HG02759 (cell line): ENCODE measurements at regions not wholly inside any gene's neighbourhood (a gene's known extent, or its start where the extent isn't known, plus 50 kb on each side); places are given as distances from the start of the nearest gene placed in this dataset.
"Not testable (repeated sequence)": the region's sequence is repeated elsewhere in the genome, so short reads cannot be mapped to it uniquely, and the experiment has no call there.

Experiments used
- ATAC-seq: cut with Tn5 transposase; IDR thresholded peaks from one replicate; pipeline ENCODE4 v1.9.1; 2021; ENCODE audit warnings: mild to moderate bottlenecking, moderate library complexity; ENCODE audit not compliant: unreplicated experiment

DNA sequence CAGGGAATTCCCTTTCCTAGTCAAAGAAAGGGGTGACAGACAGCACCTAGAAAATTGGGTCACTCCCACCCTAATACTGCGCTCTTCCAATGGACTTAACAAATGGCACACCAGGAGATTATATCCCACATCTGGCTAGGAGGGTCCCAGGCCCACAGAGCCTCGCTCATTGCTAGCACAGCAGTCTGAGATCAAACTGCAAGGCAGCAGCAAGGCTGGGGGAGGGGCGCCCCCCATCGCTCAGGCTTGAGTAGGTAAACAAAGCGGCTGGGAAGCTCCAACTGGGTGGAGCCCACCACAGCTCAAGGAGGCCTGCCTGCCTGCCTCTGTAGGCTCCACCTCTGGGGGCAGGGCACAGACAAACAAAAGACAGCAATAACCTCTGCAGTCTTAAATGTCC lies 1043.9 kb upstream of the GRIA3 start:
- ATAC-seq: not testable (repeated sequence)

DNA sequence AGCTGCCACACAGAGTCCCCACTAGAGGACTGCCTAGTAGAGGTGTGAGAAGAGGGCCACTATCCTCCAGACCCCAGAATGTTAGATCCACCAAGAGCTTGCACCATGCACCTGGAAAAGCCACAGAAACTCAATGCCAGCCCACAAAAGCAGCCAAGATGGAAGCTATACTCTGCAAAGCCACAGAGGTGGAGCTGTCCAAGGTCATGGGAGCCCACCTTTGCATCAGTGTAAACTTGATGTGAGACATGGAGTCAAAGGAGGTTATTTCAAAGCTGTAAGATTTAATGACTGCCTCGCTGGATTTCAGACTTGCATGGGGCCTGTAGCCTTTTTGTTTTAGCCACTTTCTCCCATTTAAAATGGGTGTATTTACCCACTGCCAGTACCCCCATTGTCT lies 1030.1 kb upstream of the GRIA3 start:
- ATAC-seq: no peak

DNA sequence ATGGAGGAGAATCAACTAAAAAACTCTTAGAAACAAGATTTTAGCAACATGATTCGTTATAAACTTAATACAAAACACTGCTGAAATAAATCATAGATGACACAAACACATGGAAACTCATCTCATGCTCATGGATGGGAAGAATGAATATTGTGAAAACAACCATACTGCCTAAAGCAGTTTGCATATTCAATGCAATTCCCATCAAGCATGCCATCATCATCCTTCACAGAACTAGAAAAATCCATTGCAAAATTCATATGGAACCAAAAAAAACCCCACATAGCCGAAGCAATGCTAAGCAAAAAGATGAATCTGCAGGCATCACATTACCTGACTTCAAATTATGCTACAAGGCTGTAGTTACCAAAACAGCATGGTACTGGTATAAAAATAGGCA lies 1015.8 kb upstream of the GRIA3 start:
- no peak for ATAC-seq

DNA sequence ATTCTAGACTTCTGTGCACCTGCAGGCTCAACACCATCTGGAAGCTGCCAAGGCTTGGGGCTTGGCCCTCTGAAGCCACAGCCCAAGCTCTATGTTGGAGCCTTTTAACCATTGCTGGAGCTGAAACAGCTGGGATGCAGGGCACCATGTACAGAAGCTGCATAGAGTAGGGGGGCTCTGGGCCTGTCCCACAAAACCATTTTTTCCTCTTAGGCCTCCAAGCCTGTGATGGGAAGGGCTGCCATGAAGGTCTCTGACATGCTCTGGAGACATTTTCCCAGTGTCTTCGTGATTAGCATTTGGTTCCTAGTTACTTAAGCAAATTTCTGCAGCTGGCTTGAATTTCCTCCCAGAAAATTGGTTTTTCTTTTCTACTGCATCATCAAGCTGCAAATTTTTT lies 999.3 kb upstream of the GRIA3 start:
- no peak for ATAC-seq

DNA sequence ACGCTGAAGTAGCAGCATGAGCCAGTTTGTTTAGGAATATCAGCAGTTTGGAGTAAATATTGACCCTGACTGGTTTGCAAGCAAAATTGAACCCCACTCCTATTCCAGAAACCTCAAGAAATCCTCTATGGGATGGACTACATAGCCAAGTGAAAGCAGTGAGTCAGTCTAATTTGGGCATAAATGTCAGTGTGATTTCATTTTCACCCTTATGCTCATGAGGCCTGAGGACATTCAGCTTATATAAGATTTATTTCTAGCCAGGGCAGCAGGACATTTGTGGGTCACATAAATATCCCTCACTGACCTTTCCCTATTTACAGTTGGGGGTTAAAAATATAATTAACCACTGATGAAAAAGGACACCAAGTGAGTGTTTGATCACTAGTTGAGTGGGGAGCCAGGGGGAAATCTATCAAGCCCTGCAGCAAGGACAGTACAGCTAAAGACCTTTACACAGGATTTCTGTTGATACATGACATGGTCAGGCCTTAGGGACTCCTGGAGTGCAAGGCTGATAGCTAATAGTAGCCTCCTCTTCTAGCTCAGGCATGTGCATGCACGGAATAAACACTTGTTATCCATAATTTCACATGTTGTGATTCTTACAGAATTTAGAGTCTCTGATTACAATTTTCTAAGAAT lies 996.9 kb upstream of the GRIA3 start:
- ATAC-seq: no peak

DNA sequence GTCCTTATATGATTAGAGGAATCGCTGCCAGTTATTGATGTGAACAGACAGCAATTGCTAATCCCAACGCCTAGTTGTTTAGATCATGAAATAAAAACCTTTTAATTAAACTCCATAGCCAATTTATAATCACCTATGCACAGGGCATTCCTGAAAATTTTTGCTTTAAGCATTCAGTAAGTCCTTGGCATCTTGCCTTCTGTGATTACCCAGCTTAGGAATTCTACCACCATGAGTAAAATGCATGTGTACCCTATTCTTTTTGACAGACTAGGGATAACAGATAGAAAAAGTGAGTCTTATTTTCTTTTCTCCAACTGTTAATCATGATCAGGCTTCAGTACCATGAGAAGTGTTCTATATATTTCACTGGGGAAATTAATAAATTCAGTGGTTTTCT lies 995.3 kb upstream of the GRIA3 start:
- ATAC-seq: no peak

DNA sequence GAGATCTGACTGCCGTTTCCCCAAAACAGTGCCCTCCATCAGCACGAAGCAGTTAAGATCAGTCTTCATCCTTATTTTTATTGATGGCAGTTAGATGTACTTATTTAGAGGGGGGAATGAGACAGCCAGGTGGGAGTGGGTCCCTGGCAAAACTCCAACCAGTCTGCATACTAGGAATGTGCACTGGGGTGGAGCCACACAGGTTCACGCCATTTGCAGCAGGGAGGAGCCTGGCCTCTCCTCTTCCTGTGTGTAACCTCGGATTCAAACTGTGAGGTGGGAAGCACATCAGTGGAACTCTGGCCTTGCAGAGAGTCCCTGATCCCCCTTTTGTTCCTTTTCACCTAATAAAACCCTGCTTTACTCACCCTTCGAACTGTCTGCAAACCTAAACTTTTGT lies 987.7 kb upstream of the GRIA3 start:
- no peak for ATAC-seq

DNA sequence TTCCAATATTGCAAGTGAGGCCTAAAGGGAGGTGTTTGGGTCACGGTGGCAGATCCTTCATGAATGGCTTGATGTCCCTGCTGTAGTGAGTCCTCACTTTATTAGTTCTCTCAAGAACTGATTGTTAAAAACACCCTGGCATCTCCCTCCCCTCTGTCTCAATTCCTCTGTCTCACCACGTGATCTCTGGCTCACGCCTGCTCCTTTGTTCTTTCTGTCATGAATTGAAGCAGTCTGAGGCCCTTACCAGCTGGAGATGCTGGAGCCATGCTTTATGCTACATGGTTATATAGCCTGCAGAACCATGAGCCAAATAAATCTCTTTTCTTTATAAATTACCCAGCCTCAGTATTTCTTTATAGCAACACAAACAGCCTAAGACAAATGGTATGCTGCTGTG lies 980.7 kb upstream of the GRIA3 start:
- ATAC-seq: no peak

DNA sequence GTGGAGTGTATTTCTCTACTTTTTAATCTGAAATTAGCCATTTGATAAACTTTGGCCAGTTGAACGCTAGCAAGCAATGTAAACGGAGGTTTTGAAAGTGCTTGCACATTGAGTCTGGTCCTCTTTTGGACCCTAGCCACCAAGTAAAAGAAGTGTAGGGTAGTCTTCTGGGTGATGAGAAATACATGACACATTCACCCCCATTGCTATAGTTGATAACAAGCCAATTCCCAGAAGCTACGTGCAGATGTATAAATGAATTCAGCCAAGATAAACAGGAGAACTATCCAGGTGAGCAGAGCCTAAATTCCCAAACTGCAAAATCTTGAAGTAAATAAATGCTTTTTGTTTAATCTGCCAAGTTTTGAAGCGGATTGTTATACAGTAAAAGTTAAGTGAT lies 965.4 kb upstream of the GRIA3 start:
- no peak for ATAC-seq

DNA sequence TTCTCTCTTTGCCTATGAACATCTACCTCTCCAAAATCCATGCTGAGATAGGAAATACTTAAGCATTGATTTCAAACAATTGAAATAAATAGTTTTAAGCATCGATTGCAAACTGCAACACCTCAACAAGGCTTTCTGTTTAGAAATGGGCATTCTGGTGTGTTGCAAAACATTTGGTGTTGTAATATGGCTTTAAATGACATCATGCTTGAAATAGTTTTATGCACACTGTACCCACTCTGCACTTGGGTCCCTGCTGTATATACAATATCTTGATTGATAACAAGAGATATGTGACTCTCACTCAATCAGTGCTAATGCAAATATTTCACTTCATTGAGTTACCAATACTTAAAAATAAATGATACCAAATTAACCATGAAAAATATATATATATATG lies 964.9 kb upstream of the GRIA3 start:
- ATAC-seq: no peak

DNA sequence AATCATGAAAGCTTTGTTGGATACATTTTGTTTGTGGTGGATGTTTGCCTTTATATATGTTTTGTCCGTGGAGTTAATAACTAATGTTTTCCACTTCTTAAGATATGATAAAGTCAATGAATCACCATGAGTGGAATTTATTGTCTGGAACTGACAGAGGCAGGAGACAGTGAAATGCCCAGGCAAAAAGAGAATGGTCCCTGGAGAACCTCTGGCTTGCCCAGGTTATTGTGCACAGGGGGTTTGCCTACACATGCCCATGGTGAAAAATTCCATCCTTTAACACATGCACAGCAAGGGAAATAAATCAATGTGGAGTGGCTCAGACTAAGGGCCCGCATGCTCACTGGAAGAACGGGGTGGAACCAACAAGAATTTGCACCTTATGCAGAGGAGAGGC lies 964.3 kb upstream of the GRIA3 start:
- ATAC-seq: no peak

DNA sequence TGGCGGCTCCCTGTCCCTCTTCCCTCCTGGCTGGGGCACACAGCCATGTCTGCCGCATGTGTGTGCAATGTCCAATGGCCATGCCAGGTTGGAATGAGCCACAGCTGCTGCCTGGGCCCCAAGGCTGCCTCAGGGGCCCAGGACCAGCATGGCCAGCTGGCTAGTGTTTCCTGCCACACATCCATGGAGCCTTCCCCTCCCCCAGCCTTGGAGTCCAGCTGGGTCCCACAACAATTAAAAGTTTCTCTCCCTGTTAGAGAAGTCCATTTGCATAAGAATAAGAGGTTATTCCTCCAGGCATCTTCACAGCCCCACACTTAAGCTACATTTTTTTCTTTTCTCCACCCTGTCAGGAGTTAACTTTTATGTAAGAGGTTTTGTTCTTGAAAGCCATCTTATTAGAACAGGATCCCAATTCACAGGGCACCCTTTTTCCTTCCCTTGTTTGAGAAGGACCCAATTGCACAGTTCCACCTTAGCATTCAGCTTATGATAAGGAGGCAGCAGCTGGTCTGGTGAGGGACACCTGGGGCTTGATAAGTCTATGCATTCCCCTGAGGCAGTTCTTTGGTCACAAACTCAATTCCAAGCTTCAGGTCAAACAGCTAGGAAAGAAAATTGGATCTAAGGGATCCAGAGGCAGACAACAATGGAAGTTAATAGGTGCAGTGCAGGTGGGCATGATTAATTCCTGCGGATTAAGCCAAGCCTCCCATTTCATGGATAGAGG lies 963.3 kb upstream of the GRIA3 start:
- no peak for ATAC-seq

DNA sequence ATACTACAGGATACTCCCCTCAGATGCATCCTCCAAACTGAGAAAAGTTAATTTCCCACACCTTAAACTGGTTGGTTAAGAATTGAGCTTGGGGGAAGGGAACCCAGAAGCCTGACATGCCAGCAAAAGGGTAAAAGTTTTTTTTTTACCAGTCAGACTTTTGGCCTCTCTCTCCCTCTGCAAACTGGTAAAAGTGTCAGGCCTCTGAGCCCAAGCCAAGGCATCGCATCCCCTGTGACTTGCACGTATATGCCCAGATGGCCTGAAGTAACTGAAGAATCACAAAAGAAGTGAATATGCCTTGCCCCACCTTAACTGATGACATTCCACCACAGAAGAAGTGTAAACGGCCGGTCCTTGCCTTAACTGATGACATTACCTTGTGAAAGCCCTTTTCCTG lies 962.3 kb upstream of the GRIA3 start:
- ATAC-seq: not testable (repeated sequence)

DNA sequence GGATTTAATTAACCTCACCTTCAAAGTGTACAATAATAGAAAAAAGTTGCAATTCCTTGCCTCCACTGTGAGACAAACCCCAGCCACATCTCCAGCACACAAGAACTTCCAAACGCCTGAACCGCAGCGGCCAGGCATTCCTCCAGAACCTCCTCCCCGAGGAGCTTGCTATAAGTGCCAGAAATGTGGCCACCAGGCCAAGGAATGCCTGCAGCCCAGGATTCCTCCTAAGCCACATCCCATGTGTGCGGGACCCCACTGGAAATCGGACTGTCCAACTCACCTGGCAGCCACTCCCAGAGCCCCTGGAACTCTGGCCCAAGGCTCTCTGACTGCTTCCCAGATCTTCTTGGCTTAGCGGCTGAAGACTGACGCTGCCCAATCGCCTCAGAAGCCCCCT lies 959.9 kb upstream of the GRIA3 start:
- ATAC-seq: not testable (repeated sequence)

DNA sequence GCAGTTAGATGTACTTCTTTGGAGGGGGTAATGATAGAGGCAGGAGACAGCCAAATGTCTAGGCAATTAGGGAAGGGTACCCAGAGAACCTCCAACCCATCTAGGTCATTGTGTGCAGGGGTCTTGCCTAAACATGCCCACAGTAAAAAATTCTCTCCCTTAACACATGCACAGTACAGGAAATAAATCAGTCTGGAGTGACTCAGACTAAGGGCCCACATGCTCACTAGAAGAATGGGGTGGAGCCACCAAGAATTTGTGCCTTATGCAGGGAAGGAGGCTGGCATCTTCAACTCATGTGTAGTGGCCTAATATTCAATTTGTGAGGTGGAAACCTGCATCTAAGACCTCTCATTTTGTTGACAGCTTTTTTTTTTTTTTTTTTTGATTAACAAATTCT lies 945.3 kb upstream of the GRIA3 start:
- no peak for ATAC-seq

DNA sequence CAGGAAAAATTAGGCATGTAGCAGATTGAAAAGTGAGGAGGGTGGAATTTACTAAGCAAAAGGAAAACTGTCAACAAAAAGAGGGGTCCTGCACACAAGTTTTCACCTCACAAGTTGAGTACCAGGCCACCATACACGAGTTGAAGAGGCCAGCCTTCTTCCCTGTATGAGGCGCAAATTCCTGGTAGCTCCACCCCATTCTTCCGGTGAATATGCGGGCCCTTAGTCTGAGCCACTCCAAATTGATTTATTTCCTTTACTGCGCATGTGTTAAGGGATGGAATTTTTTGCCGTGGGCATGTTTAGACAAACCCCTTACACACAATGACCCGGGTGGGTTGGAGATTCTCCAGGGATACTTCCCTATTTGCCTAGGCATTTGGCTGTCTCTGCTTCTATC lies 942.1 kb upstream of the GRIA3 start:
- no peak for ATAC-seq

DNA sequence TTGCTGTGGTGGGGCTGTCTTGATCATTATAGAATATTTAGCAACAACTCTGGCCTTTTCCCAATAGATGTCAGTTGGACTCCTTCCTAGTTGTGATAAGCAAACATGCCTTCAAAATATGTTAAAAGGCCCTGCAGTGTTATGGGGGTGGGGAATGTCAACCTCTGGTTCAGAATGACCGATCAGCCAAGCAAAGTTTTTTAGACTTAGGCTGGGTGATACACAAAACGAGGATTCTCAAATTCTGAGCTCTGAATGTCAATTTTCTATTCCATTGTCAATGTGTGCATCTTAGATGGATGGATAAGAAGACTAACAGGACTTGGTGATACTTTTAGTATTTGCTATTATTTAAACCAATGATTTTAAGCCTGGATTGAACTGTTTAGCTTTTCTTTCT lies 940.0 kb upstream of the GRIA3 start:
- no peak for ATAC-seq

DNA sequence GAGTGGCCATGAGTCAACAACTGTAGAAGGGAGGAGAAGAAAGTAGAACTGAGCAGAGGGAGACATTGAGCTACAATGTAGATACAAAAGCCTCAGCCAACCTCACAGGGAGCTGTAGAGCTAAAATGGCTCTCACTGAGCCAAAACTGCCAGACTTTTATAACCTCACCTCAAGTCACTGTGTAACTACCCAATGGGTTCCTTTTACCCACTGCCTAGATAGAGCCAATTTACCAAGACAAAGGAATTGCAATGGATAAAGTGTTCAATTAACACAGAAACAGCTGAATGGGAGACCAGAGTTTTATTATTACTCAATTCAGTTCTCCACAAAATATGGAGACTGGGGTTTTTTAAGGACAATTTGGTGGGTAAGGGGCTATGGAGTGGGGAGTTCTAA lies 938.9 kb upstream of the GRIA3 start:
- ATAC-seq: no peak

DNA sequence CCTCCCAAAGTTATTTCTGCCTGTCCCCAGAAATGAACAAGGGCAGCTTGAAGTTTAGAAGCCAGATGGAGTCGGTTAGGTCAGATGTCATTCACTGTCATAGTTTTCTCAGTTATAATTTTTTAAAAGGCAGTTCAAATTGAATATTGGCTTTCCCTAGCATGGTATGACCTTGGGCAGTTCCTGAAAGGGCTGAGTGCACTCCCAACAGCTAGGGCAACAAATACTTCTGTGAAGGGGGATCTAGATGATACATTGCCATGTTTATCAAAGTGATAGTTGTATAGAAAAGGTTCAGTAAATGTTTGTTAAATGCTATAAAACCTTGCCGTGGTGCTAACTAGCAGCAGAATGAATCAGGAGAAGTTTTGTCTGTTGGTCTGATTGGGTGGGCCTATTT lies 938.1 kb upstream of the GRIA3 start:
- ATAC-seq: no peak

DNA sequence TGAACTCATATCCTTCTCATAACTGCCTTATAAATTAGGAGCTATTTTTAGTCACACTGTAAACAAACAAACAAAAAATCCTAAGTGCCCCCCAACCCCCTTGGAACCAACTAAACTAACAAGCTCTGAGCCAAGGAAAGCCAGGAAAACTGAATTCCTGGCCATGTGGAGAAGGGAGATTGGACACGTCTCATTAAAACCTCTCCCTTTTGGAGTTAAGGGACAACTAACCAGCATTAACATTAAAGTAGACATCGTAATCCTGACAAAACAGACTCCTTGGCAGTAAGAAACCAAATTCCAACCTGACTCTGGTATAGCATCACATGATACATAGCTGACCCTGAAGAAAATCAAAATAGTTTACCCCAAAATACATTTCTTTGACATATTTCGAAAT lies 937.1 kb upstream of the GRIA3 start:
- no peak for ATAC-seq

DNA sequence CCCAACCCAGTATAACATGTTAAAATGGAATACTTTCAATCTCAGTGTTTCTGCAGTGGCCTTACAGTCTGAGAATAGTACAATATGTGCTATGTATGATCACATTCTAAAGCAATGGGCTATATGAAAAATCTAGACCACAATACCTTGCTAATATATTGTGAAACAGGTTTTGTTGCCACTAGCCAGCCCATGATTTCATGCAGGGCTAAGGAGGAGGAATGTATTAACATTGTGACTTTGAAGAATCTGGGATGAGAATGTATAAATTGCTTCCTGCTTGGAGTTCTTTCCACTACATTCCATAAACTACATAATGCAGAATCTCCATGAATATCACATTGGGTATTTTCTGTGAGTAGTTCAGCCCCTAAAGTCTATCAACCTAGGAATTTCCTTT lies 935.4 kb upstream of the GRIA3 start:
- ATAC-seq: no peak

DNA sequence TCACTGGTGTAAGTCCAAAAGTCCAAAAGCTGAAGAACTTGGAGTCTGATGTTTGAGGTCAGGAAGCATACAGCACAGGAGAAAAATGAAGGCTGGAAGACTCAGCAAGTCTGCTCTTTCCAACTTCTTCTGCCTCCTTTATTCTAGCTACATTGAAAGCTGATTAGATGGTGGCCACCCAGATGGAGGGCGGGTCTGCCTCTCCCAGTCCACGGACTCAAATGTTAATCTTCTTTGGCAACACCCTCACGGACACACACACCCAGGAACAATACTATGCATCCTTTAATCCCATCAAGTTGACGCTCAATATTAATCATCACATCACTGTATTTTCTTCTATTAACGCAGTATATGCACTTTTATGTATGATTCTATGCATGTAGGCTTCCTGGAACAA lies 931.6 kb upstream of the GRIA3 start:
- no peak for ATAC-seq

DNA sequence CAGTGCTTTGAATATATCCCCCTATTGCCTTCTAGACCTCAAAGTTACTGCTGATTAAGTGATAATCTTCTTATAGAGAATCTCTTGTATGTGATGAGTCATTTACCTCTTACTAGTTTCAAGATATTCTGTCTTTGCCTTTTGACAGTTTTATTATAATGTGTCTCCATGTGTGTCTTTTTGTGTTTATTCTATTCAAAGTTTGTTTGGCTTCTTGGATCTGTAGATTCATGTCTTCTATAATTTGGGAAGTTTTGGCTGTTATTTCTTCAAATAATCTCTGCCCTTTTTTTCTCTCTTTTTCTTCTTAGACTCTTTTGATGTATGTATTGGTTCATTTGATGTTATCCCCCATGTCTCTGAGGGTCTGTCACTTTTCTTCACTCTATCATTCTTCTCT lies 915.7 kb upstream of the GRIA3 start:
- no peak for ATAC-seq
